Caco-2 (cell line): ENCODE measurements at regions not wholly inside any gene's neighbourhood (a gene's known extent, or its start where the extent isn't known, plus 50 kb on each side); places are given as distances from the start of the nearest gene placed in this dataset.

Source experiments
- BruUV-seq: library from RNA; stranded (reverse); fragments of 400-500 nt; replicated peaks from 2 replicates; lab custom pipeline; 2021; lab: Mats Ljungman, UMichigan
- CTCF ChIA-PET: fragments of 300-600 bp; sonication (Branson Sonifier 250); formaldehyde crosslinking; loops from one replicate; lab custom pipeline; 2022; ENCODE audit warnings: antibody characterized with exemption; lab: Charles Lee
- POLR2A ChIA-PET: fragments of 300-600 bp; sonication (Branson Sonifier 250); formaldehyde crosslinking; loops from one replicate; lab custom pipeline; 2022; ENCODE audit warnings: antibody characterized with exemption; lab: Charles Lee
- DNase-seq, 2 experiments: peaks; one replicate each; pipeline versions ENCODE4 v3.0.0 to v3.0.0-alpha.2; 2020 to 2022
- H3K27me3 ChIP-seq: replicated peaks from 2 replicates; pipeline ENCODE4 v1.6.0; 2011; ENCODE audit warnings: low read length; ENCODE audit not compliant: control insufficient read depth, insufficient read depth
- H3K36me3 ChIP-seq: 2 replicates; pipeline ENCODE4 v1.5.1; 2011; ENCODE audit warnings: low read length; ENCODE audit not compliant: control insufficient read depth, insufficient read depth
- H3K4me1 ChIP-seq: fragments of 250-450 bp; sonication (Bioruptor Pico); 2 replicates; pipeline ENCODE4 v1.5.1; 2020; ENCODE audit warnings: mild to moderate bottlenecking
- H3K4me3 ChIP-seq: 2 replicates; pipeline ENCODE4 v1.5.1; 2011; ENCODE audit warnings: low read depth, mild to moderate bottlenecking, control low read depth, low read length
- H3K9me3 ChIP-seq: fragments of 250-450 bp; sonication (Bioruptor Pico); 2 replicates; pipeline ENCODE4 v1.5.1; 2020; ENCODE audit warnings: mild to moderate bottlenecking, moderate library complexity
- H3K27ac Mint-ChIP-seq: one replicate; pipeline ENCODE4 v1.8.0; 2022; ENCODE audit warnings: mixed read lengths; ENCODE audit not compliant: unreplicated experiment
- H3K27me3 Mint-ChIP-seq: one replicate; pipeline ENCODE4 v1.8.0; 2022; ENCODE audit warnings: mixed read lengths; ENCODE audit not compliant: insufficient read depth, unreplicated experiment
- H3K36me3 Mint-ChIP-seq: one replicate; pipeline ENCODE4 v1.8.0; 2022; ENCODE audit warnings: mild to moderate bottlenecking, mixed read lengths; ENCODE audit not compliant: insufficient read depth, unreplicated experiment
- H3K4me1 Mint-ChIP-seq: one replicate; pipeline ENCODE4 v1.8.0; 2022; ENCODE audit warnings: low read depth, mixed read lengths; ENCODE audit not compliant: unreplicated experiment
- H3K4me3 Mint-ChIP-seq: one replicate; pipeline ENCODE4 v1.8.0; 2022; ENCODE audit warnings: mild to moderate bottlenecking, moderate library complexity, mixed read lengths; ENCODE audit not compliant: unreplicated experiment
- H3K9me3 Mint-ChIP-seq: one replicate; pipeline ENCODE4 v1.8.0; 2022; ENCODE audit warnings: mixed read lengths; ENCODE audit not compliant: unreplicated experiment
- intact Hi-C: fragments of 100-400 bp; cut with micrococcal nuclease; formaldehyde crosslinking; loops from one replicate; pipeline ENCODE4 v1.10.0; 2022; ENCODE audit not compliant: unreplicated experiment
- TF ChIP-seq, protein P1 (sequence below), 2 experiments: fragments of 200-600 bp in 1 of 2; IDR thresholded peaks; 1 replicate in 1 of 2; 2 replicates in 1 of 2; pipeline versions ENCODE4 v1.5.1 to v1.8.0; 2011 to 2022; ENCODE audit warnings: antibody characterized with exemption in 1 of 2, control low read depth in 1 of 2, inconsistent platforms in 1 of 2, low read depth in 1 of 2, low read length in 1 of 2, mild to moderate bottlenecking in 1 of 2, moderate library complexity in 1 of 2; ENCODE audit not compliant: insufficient read depth in 1 of 2, severe bottlenecking in 1 of 2, unreplicated experiment in 1 of 2

DNA sequence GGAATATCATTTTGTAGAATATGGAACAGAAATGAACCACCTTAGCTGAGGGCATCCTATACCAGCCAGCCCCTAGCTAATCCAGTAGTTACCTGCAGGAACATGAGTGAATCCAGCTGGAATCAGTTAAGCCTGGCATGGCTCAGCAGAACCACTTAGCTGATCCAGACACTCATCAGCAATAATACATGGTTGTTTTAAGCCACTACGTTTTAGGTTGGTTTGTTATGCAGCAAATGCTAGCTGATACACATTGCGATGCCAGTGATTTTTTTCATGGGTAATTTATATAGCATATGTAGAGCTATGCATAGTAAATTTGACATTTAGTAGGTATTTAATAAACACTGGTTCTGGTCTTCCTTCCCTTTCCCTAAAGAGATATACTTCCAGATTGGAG is 201.9 kb upstream of the JAG1 start:
- no peaks in the 10 kb centered on the region for H3K27me3 ChIP-seq
- Mint-ChIP-seq H3K36me3 (no peaks in the 10 kb centered on the region), H3K4me1 (no peaks in the 10 kb centered on the region), H3K9me3 (no peaks in the 10 kb centered on the region), H3K4me3 (no peak overlapping the region), H3K27ac (no peak overlapping the region), H3K27me3 (no peaks in the 10 kb centered on the region)
- H3K9me3 ChIP-seq = peaks cover 12% of the 10 kb centered on the region
- no peak for DNase-seq
- H3K4me3 ChIP-seq = no peak overlapping the region
- no TSS peak for BruUV-seq
- intact Hi-C loops = no loop called here
- POLR2A ChIA-PET = no interaction called here
- TF ChIP-seq, protein P1, sequence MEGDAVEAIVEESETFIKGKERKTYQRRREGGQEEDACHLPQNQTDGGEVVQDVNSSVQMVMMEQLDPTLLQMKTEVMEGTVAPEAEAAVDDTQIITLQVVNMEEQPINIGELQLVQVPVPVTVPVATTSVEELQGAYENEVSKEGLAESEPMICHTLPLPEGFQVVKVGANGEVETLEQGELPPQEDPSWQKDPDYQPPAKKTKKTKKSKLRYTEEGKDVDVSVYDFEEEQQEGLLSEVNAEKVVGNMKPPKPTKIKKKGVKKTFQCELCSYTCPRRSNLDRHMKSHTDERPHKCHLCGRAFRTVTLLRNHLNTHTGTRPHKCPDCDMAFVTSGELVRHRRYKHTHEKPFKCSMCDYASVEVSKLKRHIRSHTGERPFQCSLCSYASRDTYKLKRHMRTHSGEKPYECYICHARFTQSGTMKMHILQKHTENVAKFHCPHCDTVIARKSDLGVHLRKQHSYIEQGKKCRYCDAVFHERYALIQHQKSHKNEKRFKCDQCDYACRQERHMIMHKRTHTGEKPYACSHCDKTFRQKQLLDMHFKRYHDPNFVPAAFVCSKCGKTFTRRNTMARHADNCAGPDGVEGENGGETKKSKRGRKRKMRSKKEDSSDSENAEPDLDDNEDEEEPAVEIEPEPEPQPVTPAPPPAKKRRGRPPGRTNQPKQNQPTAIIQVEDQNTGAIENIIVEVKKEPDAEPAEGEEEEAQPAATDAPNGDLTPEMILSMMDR (IDR thresholded peaks at IDR 0.05; ENCODE audit: insufficient read depth in 1 of 2, low read depth in 1 of 2, low read length in 1 of 2, severe bottlenecking in 1 of 2, unreplicated experiment in 1 of 2) = no peak
- H3K36me3 ChIP-seq = no peaks in the 10 kb centered on the region
- no peaks in the 10 kb centered on the region for H3K4me1 ChIP-seq
- CTCF ChIA-PET = no interaction called here

DNA sequence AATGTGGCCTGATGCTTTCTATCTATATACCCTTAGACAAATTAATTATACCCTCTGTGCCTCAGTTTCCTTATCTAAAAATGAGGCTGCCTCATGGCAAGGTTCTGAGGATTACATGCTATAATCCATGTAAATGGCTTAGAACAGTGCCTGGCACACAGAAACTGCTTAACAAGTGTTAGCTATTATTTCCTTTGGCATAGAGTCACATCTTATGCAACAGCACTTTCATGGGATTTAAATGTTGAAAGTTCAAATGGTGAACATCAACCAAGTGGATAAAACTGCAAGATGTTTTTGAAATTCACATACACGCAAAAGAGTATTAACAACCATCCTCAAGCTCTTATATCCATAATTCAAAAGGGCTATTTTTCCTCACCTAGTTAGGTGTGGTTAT is 202.8 kb upstream of the JAG1 start:
- TF ChIP-seq, protein P1 (IDR thresholded peaks at IDR 0.05; ENCODE audit: insufficient read depth in 1 of 2, low read depth in 1 of 2, low read length in 1 of 2, severe bottlenecking in 1 of 2, unreplicated experiment in 1 of 2) = no peak
- H3K36me3 Mint-ChIP-seq = no peaks in the 10 kb centered on the region
- no peaks in the 10 kb centered on the region for H3K4me1 Mint-ChIP-seq
- no peaks in the 10 kb centered on the region for H3K9me3 Mint-ChIP-seq
- BruUV-seq = no TSS peak
- H3K4me3 Mint-ChIP-seq = no peak overlapping the region
- Histone ChIP-seq H3K9me3 (peaks cover 12% of the 10 kb centered on the region), H3K36me3 (no peaks in the 10 kb centered on the region), H3K4me3 (no peak overlapping the region), H3K4me1 (no peaks in the 10 kb centered on the region), H3K27me3 (no peaks in the 10 kb centered on the region)
- DNase-seq = no peak
- no peak overlapping the region for H3K27ac Mint-ChIP-seq
- intact Hi-C loops = no loop called here
- H3K27me3 Mint-ChIP-seq = no peaks in the 10 kb centered on the region
- ChIA-PET POLR2A (no interaction called here), CTCF (no interaction called here)

DNA sequence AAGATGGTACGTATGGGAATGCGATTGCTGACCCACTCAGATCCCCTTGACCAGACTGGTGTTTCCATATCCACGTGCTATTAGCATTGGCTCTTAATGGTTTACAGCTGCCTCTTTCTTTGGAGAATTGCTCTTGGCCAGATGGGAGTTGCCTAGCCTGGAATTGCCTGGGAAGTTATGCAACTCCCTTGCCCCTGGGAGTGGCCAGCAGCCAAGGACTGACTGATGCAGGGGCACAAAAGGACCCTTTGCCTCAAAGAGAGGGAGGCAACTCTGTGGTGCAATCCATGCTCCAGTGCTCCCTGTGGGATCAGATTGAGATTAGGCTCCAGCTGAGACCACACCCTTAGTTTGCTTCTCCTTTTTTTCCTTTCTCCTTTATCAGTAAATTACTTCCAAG is 203.5 kb upstream of the JAG1 start:
- DNase-seq = no peak
- CTCF ChIA-PET = no interaction called here
- no peaks in the 10 kb centered on the region for H3K9me3 Mint-ChIP-seq
- H3K27me3 Mint-ChIP-seq = no peaks in the 10 kb centered on the region
- intact Hi-C loops = no loop called here
- no peak overlapping the region for H3K4me3 ChIP-seq
- TF ChIP-seq, protein P1 (IDR thresholded peaks at IDR 0.05; ENCODE audit: insufficient read depth in 1 of 2, low read depth in 1 of 2, low read length in 1 of 2, severe bottlenecking in 1 of 2, unreplicated experiment in 1 of 2) = no peak
- H3K36me3 Mint-ChIP-seq = no peaks in the 10 kb centered on the region
- no peaks in the 10 kb centered on the region for H3K4me1 Mint-ChIP-seq
- H3K27me3 ChIP-seq = no peaks in the 10 kb centered on the region
- no peak overlapping the region for H3K27ac Mint-ChIP-seq
- no peaks in the 10 kb centered on the region for H3K36me3 ChIP-seq
- no peaks in the 10 kb centered on the region for H3K4me1 ChIP-seq
- POLR2A ChIA-PET = no interaction called here
- BruUV-seq = no TSS peak
- no peak overlapping the region for H3K4me3 Mint-ChIP-seq
- peaks cover 12% of the 10 kb centered on the region for H3K9me3 ChIP-seq
